ENCODE measurements at regions not wholly inside any gene's neighbourhood (a gene's known extent, or its start where the extent isn't known, plus 50 kb on each side); places are given as distances from the start of the nearest gene placed in this dataset.

DNA sequence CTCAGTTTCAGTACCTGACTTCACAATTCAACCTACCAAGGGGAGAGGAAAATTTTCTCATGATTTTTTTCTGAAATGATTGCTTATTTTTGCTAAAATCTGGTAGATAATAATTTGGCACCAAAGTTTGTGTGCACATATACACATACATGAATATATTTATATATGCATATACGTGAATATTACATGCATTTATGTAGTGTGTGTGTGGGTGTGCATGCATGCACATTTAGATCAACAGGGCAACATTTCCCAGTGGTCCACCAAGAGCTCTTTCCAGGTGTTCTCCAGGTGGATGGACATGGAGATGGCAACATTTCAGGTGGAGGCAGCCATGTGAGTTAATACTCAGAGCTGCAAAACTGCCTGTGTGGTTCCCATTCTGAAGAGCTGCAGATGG, 320.9 kb downstream of the SAMD5 start:
- no peak for ATAC-seq
- DNase-seq (ENCODE audit: low read depth, low spot score), result no peak

GRCh38 chr6:147829835-147830234, 321.3 kb downstream of the SAMD5 start:
- ChIA-PET POLR2A (no interaction called here), RAD21 (ENCODE audit: low non-redundant PET in 1 of 2, low total read pairs in 2 of 2, uncharacterized antibody in 2 of 2, unreplicated experiment in 2 of 2) (no interaction called here), CTCF (no interaction called here)
- no peaks in the 10 kb centered on the region for H3K79me2 ChIP-seq (ENCODE audit: insufficient read depth, low read length)
- H3K27me3 ChIP-seq (ENCODE audit: insufficient read depth, low read length), result no peaks in the 10 kb centered on the region
- no TSS peak for BruUV-seq (replicated peaks)
- H3K9ac ChIP-seq (ENCODE audit: low read length), result no peak overlapping the region
- no peaks in the 10 kb centered on the region for H3K9me2 ChIP-seq (ENCODE audit: insufficient read depth)
- H4K20me1 ChIP-seq (ENCODE audit: insufficient read depth), result no peaks in the 10 kb centered on the region
- H3K4me2 ChIP-seq (ENCODE audit: low read length), result no peak overlapping the region
- no peaks in the 10 kb centered on the region for H3K9me3 ChIP-seq (ENCODE audit: control insufficient read depth in 1 of 2, insufficient read depth in 1 of 2, low read depth in 1 of 2, low read length in 2 of 2)
- ATAC-seq (no peak), DNase-seq (ENCODE audit: low read depth, low spot score) (no peak)
- H3K4me1 ChIP-seq (ENCODE audit: control insufficient read depth in 1 of 2, insufficient read depth in 2 of 2, low read length in 2 of 2), result no peaks in the 10 kb centered on the region
- no peak overlapping the region for H3K27ac ChIP-seq (ENCODE audit: low read depth, low read length)
- no peak overlapping the region for H3K4me3 ChIP-seq (replicated peaks in 1 of 2; ENCODE audit: low read depth in 1 of 2, low read length in 2 of 2)
- intact Hi-C loops (cut with micrococcal nuclease), result no loop called here
- H2AFZ ChIP-seq (ENCODE audit: low read depth, low read length, poor library complexity, severe bottlenecking), result no peak overlapping the region
- H3K36me3 ChIP-seq (ENCODE audit: control insufficient read depth in 1 of 2, insufficient read depth in 2 of 2, low read length in 2 of 2), result no peaks in the 10 kb centered on the region
- no peak for TF ChIP-seq RAD21 (IDR thresholded peaks at IDR 0.05; ENCODE audit: low read depth)
- no peak for TF ChIP-seq EGR1 (IDR thresholded peaks at IDR 0.05; ENCODE audit: low read depth)
- TF ChIP-seq, protein P1, sequence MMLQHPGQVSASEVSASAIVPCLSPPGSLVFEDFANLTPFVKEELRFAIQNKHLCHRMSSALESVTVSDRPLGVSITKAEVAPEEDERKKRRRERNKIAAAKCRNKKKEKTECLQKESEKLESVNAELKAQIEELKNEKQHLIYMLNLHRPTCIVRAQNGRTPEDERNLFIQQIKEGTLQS (IDR thresholded peaks at IDR 0.05), result no peak
- no peak for TF ChIP-seq FOSL1 (IDR thresholded peaks at IDR 0.05; ENCODE audit: low read depth)
- TF ChIP-seq EZH2phosphoT487 (IDR thresholded peaks at IDR 0.05; ENCODE audit: borderline replicate concordance), result no peak
- no peak for TF ChIP-seq JUND (IDR thresholded peaks at IDR 0.05)
- no peak for TF ChIP-seq ZFX (IDR thresholded peaks at IDR 0.05)
- no peak for TF ChIP-seq EZH2 (IDR thresholded peaks at IDR 0.05)
- TF ChIP-seq, protein P2, sequence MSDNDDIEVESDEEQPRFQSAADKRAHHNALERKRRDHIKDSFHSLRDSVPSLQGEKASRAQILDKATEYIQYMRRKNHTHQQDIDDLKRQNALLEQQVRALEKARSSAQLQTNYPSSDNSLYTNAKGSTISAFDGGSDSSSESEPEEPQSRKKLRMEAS (IDR thresholded peaks at IDR 0.05), result no peak
- TF ChIP-seq, protein P3, sequence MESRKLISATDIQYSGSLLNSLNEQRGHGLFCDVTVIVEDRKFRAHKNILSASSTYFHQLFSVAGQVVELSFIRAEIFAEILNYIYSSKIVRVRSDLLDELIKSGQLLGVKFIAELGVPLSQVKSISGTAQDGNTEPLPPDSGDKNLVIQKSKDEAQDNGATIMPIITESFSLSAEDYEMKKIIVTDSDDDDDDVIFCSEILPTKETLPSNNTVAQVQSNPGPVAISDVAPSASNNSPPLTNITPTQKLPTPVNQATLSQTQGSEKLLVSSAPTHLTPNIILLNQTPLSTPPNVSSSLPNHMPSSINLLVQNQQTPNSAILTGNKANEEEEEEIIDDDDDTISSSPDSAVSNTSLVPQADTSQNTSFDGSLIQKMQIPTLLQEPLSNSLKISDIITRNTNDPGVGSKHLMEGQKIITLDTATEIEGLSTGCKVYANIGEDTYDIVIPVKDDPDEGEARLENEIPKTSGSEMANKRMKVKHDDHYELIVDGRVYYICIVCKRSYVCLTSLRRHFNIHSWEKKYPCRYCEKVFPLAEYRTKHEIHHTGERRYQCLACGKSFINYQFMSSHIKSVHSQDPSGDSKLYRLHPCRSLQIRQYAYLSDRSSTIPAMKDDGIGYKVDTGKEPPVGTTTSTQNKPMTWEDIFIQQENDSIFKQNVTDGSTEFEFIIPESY (IDR thresholded peaks at IDR 0.05; ENCODE audit: extremely low read depth, insufficient replicate concordance, low read length), result no peak
- no peak for TF ChIP-seq POLR2AphosphoS5 (IDR thresholded peaks at IDR 0.05; ENCODE audit: low read depth, low read length)
- no peak for TF ChIP-seq SP1 (IDR thresholded peaks at IDR 0.05; ENCODE audit: low read depth)

More for the DNA sequence above, 320.9 kb downstream of the SAMD5 start:
- no TSS peak for BruUV-seq (replicated peaks)
- H3K27me3 ChIP-seq (ENCODE audit: insufficient read depth, low read length), result no peaks in the 10 kb centered on the region
- no peaks in the 10 kb centered on the region for H4K20me1 ChIP-seq (ENCODE audit: insufficient read depth)
- intact Hi-C loops (cut with micrococcal nuclease), result no loop called here
- no peak overlapping the region for H3K4me3 ChIP-seq (replicated peaks in 1 of 2; ENCODE audit: low read depth in 1 of 2, low read length in 2 of 2)
- no peak overlapping the region for H2AFZ ChIP-seq (ENCODE audit: low read depth, low read length, poor library complexity, severe bottlenecking)
- H3K4me2 ChIP-seq (ENCODE audit: low read length), result no peak overlapping the region
- ChIA-PET POLR2A (no interaction called here), RAD21 (ENCODE audit: low non-redundant PET in 1 of 2, low total read pairs in 2 of 2, uncharacterized antibody in 2 of 2, unreplicated experiment in 2 of 2) (no interaction called here), CTCF (no interaction called here)
- no peaks in the 10 kb centered on the region for H3K9me3 ChIP-seq (ENCODE audit: control insufficient read depth in 1 of 2, insufficient read depth in 1 of 2, low read depth in 1 of 2, low read length in 2 of 2)
- no peak overlapping the region for H3K9ac ChIP-seq (ENCODE audit: low read length)
- H3K36me3 ChIP-seq (ENCODE audit: control insufficient read depth in 1 of 2, insufficient read depth in 2 of 2, low read length in 2 of 2), result no peaks in the 10 kb centered on the region
- H3K27ac ChIP-seq (ENCODE audit: low read depth, low read length), result no peak overlapping the region
- H3K79me2 ChIP-seq (ENCODE audit: insufficient read depth, low read length), result no peaks in the 10 kb centered on the region
- H3K9me2 ChIP-seq (ENCODE audit: insufficient read depth), result no peaks in the 10 kb centered on the region
- H3K4me1 ChIP-seq (ENCODE audit: control insufficient read depth in 1 of 2, insufficient read depth in 2 of 2, low read length in 2 of 2), result no peaks in the 10 kb centered on the region
- no peak for TF ChIP-seq FOSL1 (IDR thresholded peaks at IDR 0.05; ENCODE audit: low read depth)
- no peak for TF ChIP-seq YY1 (IDR thresholded peaks at IDR 0.05; ENCODE audit: extremely low read depth, insufficient replicate concordance, low read depth, low read length)
- no peak for TF ChIP-seq RAD21 (IDR thresholded peaks at IDR 0.05; ENCODE audit: low read depth)
- no peak for TF ChIP-seq SP1 (IDR thresholded peaks at IDR 0.05; ENCODE audit: low read depth)
- TF ChIP-seq ELF1 (IDR thresholded peaks at IDR 0.05; ENCODE audit: borderline replicate concordance, low read depth), result no peak
- no peak for TF ChIP-seq EZH2phosphoT487 (IDR thresholded peaks at IDR 0.05; ENCODE audit: borderline replicate concordance)
- no peak for TF ChIP-seq SRF (IDR thresholded peaks at IDR 0.05; ENCODE audit: low read depth)
- TF ChIP-seq JUND (IDR thresholded peaks at IDR 0.05), result no peak
- TF ChIP-seq, protein P3 (IDR thresholded peaks at IDR 0.05; ENCODE audit: extremely low read depth, insufficient replicate concordance, low read length), result no peak
- TF ChIP-seq, protein P1 (IDR thresholded peaks at IDR 0.05), result no peak
